ENCODE measurements at regions not wholly inside any gene's neighbourhood (a gene's known extent, or its start where the extent isn't known, plus 50 kb on each side); places are given as distances from the start of the nearest gene placed in this dataset.

DNA sequence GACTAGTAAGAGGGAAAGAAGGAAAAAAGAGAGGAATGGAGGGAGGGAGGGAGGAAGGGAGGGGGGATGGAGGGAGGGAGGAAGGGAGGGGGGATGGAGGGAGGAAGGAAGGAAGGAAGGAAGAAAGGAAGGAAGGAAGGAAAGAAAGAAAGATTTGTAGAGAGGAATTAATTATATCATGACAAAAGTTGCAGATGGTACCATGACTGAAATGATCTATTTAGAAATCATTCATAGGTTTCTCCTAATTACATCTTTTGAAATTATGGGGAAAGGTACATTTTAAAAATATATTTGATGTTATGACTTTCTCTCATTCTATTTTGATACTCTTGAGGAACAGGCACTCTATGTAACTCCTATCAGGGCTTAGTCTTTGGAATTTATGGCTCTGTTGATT, 236.2 kb upstream of the BTG1 start:
- TF ChIP-seq, protein P1, sequence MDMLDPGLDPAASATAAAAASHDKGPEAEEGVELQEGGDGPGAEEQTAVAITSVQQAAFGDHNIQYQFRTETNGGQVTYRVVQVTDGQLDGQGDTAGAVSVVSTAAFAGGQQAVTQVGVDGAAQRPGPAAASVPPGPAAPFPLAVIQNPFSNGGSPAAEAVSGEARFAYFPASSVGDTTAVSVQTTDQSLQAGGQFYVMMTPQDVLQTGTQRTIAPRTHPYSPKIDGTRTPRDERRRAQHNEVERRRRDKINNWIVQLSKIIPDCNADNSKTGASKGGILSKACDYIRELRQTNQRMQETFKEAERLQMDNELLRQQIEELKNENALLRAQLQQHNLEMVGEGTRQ (IDR thresholded peaks at IDR 0.05; ENCODE audit: borderline replicate concordance, low read depth, low read length), result no peak
- TF ChIP-seq MTA2 (IDR thresholded peaks at IDR 0.05; ENCODE audit: low read depth), result no peak
- TF ChIP-seq FOXM1 (IDR thresholded peaks at IDR 0.05; ENCODE audit: low read depth, low read length), result no peak
- TF ChIP-seq, protein P2, sequence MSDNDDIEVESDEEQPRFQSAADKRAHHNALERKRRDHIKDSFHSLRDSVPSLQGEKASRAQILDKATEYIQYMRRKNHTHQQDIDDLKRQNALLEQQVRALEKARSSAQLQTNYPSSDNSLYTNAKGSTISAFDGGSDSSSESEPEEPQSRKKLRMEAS (IDR thresholded peaks at IDR 0.05; ENCODE audit: low read depth, low read length), result no peak
- TF ChIP-seq SKIL (IDR thresholded peaks at IDR 0.05; ENCODE audit: low read depth, poor library complexity, severe bottlenecking), result no peak
- no peak for TF ChIP-seq HCFC1 (IDR thresholded peaks at IDR 0.05; ENCODE audit: low read length)
- TF ChIP-seq BCL3 (IDR thresholded peaks at IDR 0.05; ENCODE audit: borderline replicate concordance, insufficient read depth, low read depth, low read length, poor library complexity, severe bottlenecking), result no peak
- no peak for TF ChIP-seq IKZF2 (IDR thresholded peaks at IDR 0.05)
- TF ChIP-seq RELB (IDR thresholded peaks at IDR 0.05; ENCODE audit: low read depth), result no peak
- TF ChIP-seq MEF2A (IDR thresholded peaks at IDR 0.05; ENCODE audit: insufficient read depth, low read depth, low read length), result no peak
- no peak for TF ChIP-seq SREBF1 (IDR thresholded peaks at IDR 0.05; ENCODE audit: low read length)
- no peak for TF ChIP-seq EGR1 (IDR thresholded peaks at IDR 0.05; ENCODE audit: borderline replicate concordance in 1 of 2, low read depth in 2 of 2, low read length in 2 of 2)
- TF ChIP-seq RBBP5 (conservative IDR thresholded peaks at IDR 0.05), result no peak
- ATAC-seq (no peak), DNase-seq (ENCODE audit: low read depth, low spot score) (no peak), FAIRE-seq (no peak)
- SMC1A ChIA-PET (ENCODE audit: uncharacterized antibody, unreplicated experiment), result no interaction called here
- no peak overlapping the region for H3K27ac ChIP-seq (ENCODE audit: control insufficient read depth, insufficient read depth)
- no peaks in the 10 kb centered on the region for H3K4me1 ChIP-seq (ENCODE audit: control insufficient read depth, insufficient read depth, low read length)
- H2AFZ ChIP-seq (ENCODE audit: control insufficient read depth, low read depth, low read length), result no peak overlapping the region
- RAD21 ChIA-PET (ENCODE audit: unreplicated experiment), result no interaction called here
- no peaks in the 10 kb centered on the region for H3K79me2 ChIP-seq (ENCODE audit: control insufficient read depth, insufficient read depth, low read length)
- BruUV-seq (replicated peaks), result no TSS peak
- intact Hi-C loops (cut with micrococcal nuclease; ENCODE audit: unreplicated experiment) (no loop called here), in situ Hi-C loops (cut with MboI) (no loop called here)
- H3K9me3 ChIP-seq (replicated peaks; ENCODE audit: control insufficient read depth, insufficient read depth, low read length), result no peaks in the 10 kb centered on the region
- CTCF ChIA-PET, result interaction anchor here (1.3 kb wide), 1 partner anchor 11 kb away, joined by 3 read pairs; no protein-coding TSS in a partner anchor
- no peak overlapping the region for H3K9ac ChIP-seq (ENCODE audit: control insufficient read depth, insufficient read depth, low read length)
- H4K20me1 ChIP-seq (ENCODE audit: control insufficient read depth, insufficient read depth), result no peaks in the 10 kb centered on the region
- POLR2A ChIA-PET, result no interaction called here
- H3K36me3 ChIP-seq (ENCODE audit: control insufficient read depth in 2 of 2, insufficient read depth in 2 of 2, low read length in 1 of 2), result no peaks in the 10 kb centered on the region
- H3K4me2 ChIP-seq (ENCODE audit: control insufficient read depth, insufficient read depth), result no peak overlapping the region
- no peak overlapping the region for H3K4me3 ChIP-seq
- H3K27me3 ChIP-seq (replicated peaks in 1 of 2; ENCODE audit: control insufficient read depth in 2 of 2, insufficient read depth in 2 of 2, low read length in 1 of 2), result no peaks in the 10 kb centered on the region

All from GM12878 (cell line).